Endodermal cell (in vitro differentiated cells): ENCODE measurements at regions not wholly inside any gene's neighbourhood (a gene's known extent, or its start where the extent isn't known, plus 50 kb on each side); places are given as distances from the start of the nearest gene placed in this dataset.

ENCODE experiments used
- DNase-seq: peaks from one replicate; pipeline ENCODE4 v3.0.0-alpha.2; 2017
- H3K27ac ChIP-seq: 2 replicates; pipeline ENCODE4 v1.5.1; 2013; ENCODE audit warnings: mild to moderate bottlenecking, low read depth, low read length, moderate library complexity
- H3K27me3 ChIP-seq: 2 replicates; pipeline ENCODE4 v1.6.1; 2013; ENCODE audit warnings: mild to moderate bottlenecking, low read length, moderate library complexity; ENCODE audit not compliant: insufficient read depth, control insufficient read depth, poor library complexity, severe bottlenecking
- H3K36me3 ChIP-seq: 2 replicates; pipeline ENCODE4 v1.7.0; 2013; ENCODE audit warnings: mild to moderate bottlenecking, low read length, moderate library complexity; ENCODE audit not compliant: control insufficient read depth, insufficient read depth
- H3K4me1 ChIP-seq: one replicate; pipeline ENCODE4 v1.7.0; 2013; ENCODE audit warnings: low read length; ENCODE audit not compliant: control insufficient read depth, insufficient read depth
- H3K4me3 ChIP-seq: 2 replicates; pipeline ENCODE4 v1.5.1; 2013; ENCODE audit warnings: mild to moderate bottlenecking, low read length, moderate library complexity
- H3K9ac ChIP-seq: 2 replicates; pipeline ENCODE4 v1.6.1; 2013; ENCODE audit warnings: mild to moderate bottlenecking, low read length, moderate library complexity; ENCODE audit not compliant: poor library complexity, severe bottlenecking; ENCODE audit errors: extremely low read depth
- H3K9me3 ChIP-seq: 2 replicates; pipeline ENCODE4 v1.6.1; 2013; ENCODE audit warnings: mild to moderate bottlenecking, low read length, moderate library complexity; ENCODE audit not compliant: control insufficient read depth
- H3K27ac Mint-ChIP-seq: 2 replicates; pipeline ENCODE4 v1.8.0; 2020; ENCODE audit warnings: mixed read lengths
- H3K27me3 Mint-ChIP-seq: 2 replicates; pipeline ENCODE4 v1.8.0; 2021; ENCODE audit warnings: mild to moderate bottlenecking, mixed read lengths; ENCODE audit not compliant: insufficient read depth
- H3K36me3 Mint-ChIP-seq: 2 replicates; pipeline ENCODE4 v1.8.0; 2020; ENCODE audit warnings: low read depth, mixed read lengths
- H3K4me1 Mint-ChIP-seq: 2 replicates; pipeline ENCODE4 v1.8.0; 2020; ENCODE audit warnings: mixed read lengths
- H3K4me3 Mint-ChIP-seq: 2 replicates; pipeline ENCODE4 v1.8.0; 2020; ENCODE audit warnings: mild to moderate bottlenecking, moderate library complexity, mixed read lengths
- H3K9me3 Mint-ChIP-seq: 2 replicates; pipeline ENCODE4 v1.8.0; 2020; ENCODE audit warnings: mild to moderate bottlenecking, mixed read lengths
- WGBS, 2 experiments: methylation state at CpG; one replicate each; pipeline versions ENCODE4 v1.1.5 to v1.1.7; 2013; ENCODE audit warnings: missing lambda C conversion rate in 2 of 2, mixed read lengths in 1 of 2; ENCODE audit not compliant: insufficient coverage in 1 of 2, insufficient read length in 1 of 2; 5-methylcytosine and 5-hydroxymethylcytosine counted together
- TF ChIP-seq, protein P1 (sequence below): fragments of 200-600 bp; sonication (generic); conservative IDR thresholded peaks from 2 replicates; pipeline ENCODE4 v1.5.0; 2021; ENCODE audit warnings: antibody characterized with exemption, mild to moderate bottlenecking

DNA sequence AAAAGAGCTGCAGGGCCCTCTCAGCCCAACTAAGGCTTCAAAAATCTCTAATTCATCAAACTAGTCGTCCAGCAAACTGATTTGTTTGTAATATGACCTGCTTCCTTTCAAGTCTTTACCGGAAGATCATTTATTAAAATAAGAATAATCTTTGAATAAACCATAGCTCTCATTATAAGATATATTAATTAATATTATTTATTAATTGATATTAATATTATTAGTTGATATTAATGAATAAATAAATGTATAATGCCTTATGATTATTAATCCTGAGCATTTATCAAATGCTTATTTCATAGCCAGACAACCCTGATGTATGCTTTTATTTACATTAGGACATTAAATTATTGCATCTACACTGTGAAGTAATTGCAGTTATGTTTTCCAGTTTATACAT lies 550.7 kb upstream of the ALCAM start:
- Histone ChIP-seq H3K27me3 (no peaks in the 10 kb centered on the region), H3K4me3 (no peak overlapping the region), H3K27ac (no peak overlapping the region), H3K9ac (no peak overlapping the region), H3K9me3 (peaks cover 9% of the 10 kb centered on the region), H3K4me1 (no peaks in the 10 kb centered on the region), H3K36me3 (no peaks in the 10 kb centered on the region)
- no peak overlapping the region for H3K4me3 Mint-ChIP-seq
- H3K27me3 Mint-ChIP-seq = no peaks in the 10 kb centered on the region
- no peak overlapping the region for H3K27ac Mint-ChIP-seq
- peaks cover under 1% of the 10 kb centered on the region for H3K36me3 Mint-ChIP-seq
- DNase-seq = no peak
- 29 to 65% methylated on average over 1 of the region's 2 CpGs for WGBS, 2 experiments
- TF ChIP-seq, protein P1, sequence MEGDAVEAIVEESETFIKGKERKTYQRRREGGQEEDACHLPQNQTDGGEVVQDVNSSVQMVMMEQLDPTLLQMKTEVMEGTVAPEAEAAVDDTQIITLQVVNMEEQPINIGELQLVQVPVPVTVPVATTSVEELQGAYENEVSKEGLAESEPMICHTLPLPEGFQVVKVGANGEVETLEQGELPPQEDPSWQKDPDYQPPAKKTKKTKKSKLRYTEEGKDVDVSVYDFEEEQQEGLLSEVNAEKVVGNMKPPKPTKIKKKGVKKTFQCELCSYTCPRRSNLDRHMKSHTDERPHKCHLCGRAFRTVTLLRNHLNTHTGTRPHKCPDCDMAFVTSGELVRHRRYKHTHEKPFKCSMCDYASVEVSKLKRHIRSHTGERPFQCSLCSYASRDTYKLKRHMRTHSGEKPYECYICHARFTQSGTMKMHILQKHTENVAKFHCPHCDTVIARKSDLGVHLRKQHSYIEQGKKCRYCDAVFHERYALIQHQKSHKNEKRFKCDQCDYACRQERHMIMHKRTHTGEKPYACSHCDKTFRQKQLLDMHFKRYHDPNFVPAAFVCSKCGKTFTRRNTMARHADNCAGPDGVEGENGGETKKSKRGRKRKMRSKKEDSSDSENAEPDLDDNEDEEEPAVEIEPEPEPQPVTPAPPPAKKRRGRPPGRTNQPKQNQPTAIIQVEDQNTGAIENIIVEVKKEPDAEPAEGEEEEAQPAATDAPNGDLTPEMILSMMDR = no peak
- H3K9me3 Mint-ChIP-seq = peaks cover 9% of the 10 kb centered on the region
- H3K4me1 Mint-ChIP-seq = no peaks in the 10 kb centered on the region

DNA sequence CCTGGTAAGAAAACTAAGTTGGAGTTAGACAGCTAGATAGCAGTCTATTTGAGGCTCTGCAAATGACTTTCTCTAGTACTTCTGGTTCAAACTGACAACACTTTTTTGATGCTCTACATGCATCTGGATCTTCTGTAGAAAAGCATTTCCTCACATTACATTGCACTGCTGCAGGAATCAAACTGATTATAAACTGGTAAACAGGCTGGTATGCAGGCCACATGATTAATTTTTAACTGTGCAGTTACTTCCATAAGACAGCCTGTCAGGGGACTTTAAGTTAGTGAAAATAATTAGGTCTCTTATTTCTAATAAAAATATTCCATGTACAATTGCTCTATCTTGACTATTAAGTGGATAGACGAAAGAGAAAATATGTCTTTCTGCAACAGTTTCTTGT lies 550.0 kb upstream of the ALCAM start:
- Mint-ChIP-seq H3K9me3 (peaks cover 16% of the 10 kb centered on the region), H3K4me3 (no peak overlapping the region), H3K27ac (no peak overlapping the region), H3K27me3 (no peaks in the 10 kb centered on the region), H3K4me1 (no peaks in the 10 kb centered on the region), H3K36me3 (peaks cover 5% of the 10 kb centered on the region)
- 100% methylated on average over 1 of the region's 1 CpG; no CpG with 5 or more reads in 1 of the 2 experiments for WGBS, 2 experiments
- H3K27ac ChIP-seq = no peak overlapping the region
- H3K27me3 ChIP-seq = no peaks in the 10 kb centered on the region
- H3K36me3 ChIP-seq = no peaks in the 10 kb centered on the region
- TF ChIP-seq, protein P1 = no peak
- no peaks in the 10 kb centered on the region for H3K4me1 ChIP-seq
- no peak for DNase-seq
- no peak overlapping the region for H3K4me3 ChIP-seq
- H3K9me3 ChIP-seq = peaks cover 16% of the 10 kb centered on the region
- H3K9ac ChIP-seq = no peak overlapping the region

DNA sequence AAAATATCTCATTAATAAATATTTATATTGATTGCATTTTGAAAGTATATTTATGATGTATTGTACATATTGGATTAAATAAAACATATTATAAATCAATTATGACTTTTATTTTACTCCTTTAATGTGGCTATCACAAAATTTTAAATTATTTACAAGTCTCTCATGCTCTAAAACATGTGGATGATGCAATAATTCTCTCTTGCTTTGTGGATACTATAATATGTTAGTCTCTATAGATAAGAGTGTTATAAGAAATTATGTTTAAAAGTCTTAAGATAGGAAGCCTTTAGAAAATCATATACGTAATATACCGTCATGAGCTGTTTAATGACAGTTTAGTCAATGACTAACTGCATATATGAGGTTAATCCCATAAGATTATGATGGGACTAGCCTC lies 547.4 kb upstream of the ALCAM start:
- Mint-ChIP-seq H3K4me1 (no peaks in the 10 kb centered on the region), H3K27ac (no peak overlapping the region), H3K27me3 (no peaks in the 10 kb centered on the region), H3K36me3 (peaks cover 17% of the 10 kb centered on the region), H3K4me3 (no peak overlapping the region), H3K9me3 (peaks cover 42% of the 10 kb centered on the region)
- Histone ChIP-seq H3K27me3 (no peaks in the 10 kb centered on the region), H3K4me3 (no peak overlapping the region), H3K9ac (no peak overlapping the region), H3K36me3 (no peaks in the 10 kb centered on the region), H3K4me1 (no peaks in the 10 kb centered on the region), H3K27ac (no peak overlapping the region), H3K9me3 (peaks cover 38% of the 10 kb centered on the region)
- no peak for DNase-seq
- TF ChIP-seq, protein P1 = no peak
- 44 to 47% methylated on average over 2 of the region's 2 CpGs for WGBS, 2 experiments
